Trophoblast cell (in vitro differentiated cells and primary cell): ENCODE measurements at regions not wholly inside any gene's neighbourhood (a gene's known extent, or its start where the extent isn't known, plus 50 kb on each side); places are given as distances from the start of the nearest gene placed in this dataset.
A peak's percentile ranks its signal among the peaks of the same experiment; 100 is the strongest.
"Not testable (repeated sequence)": the region's sequence is repeated elsewhere in the genome, so short reads cannot be mapped to it uniquely, and the experiment has no call there.

Experiments
- DNase-seq, 2 donors: peaks; one replicate each; pipeline ENCODE4 v3.0.0-alpha.2; 2016
- H2AFZ ChIP-seq: 2 replicates; pipeline ENCODE4 v1.6.1; 2013; ENCODE audit warnings: low read length, moderate library complexity, mild to moderate bottlenecking; ENCODE audit not compliant: insufficient read depth, poor library complexity
- H2AK5ac ChIP-seq: 2 replicates; pipeline ENCODE4 v1.6.1; 2013; ENCODE audit warnings: mild to moderate bottlenecking, low read length
- H2BK120ac ChIP-seq: 2 replicates; pipeline ENCODE4 v1.6.1; 2013; ENCODE audit warnings: low read length, mild to moderate bottlenecking, moderate library complexity; ENCODE audit not compliant: insufficient read depth, poor library complexity
- H2BK12ac ChIP-seq: 2 replicates; pipeline ENCODE4 v1.6.1; 2013; ENCODE audit warnings: mild to moderate bottlenecking, low read length, moderate library complexity
- H2BK5ac ChIP-seq: 2 replicates; pipeline ENCODE4 v1.6.1; 2013; ENCODE audit warnings: low read length, low read depth, moderate library complexity, mild to moderate bottlenecking; ENCODE audit not compliant: poor library complexity
- H3K14ac ChIP-seq: 2 replicates; pipeline ENCODE4 v1.6.1; 2013; ENCODE audit warnings: mild to moderate bottlenecking, low read length
- H3K18ac ChIP-seq: 2 replicates; pipeline ENCODE4 v1.6.1; 2013; ENCODE audit warnings: mild to moderate bottlenecking, low read length
- H3K23ac ChIP-seq: 2 replicates; pipeline ENCODE4 v1.6.1; 2013; ENCODE audit warnings: low read length
- H3K27ac ChIP-seq: 2 replicates; pipeline ENCODE4 v1.5.1; 2013; ENCODE audit warnings: low read depth, mild to moderate bottlenecking, inconsistent platforms, low read length, moderate library complexity
- H3K27me3 ChIP-seq: 2 replicates; pipeline ENCODE4 v1.6.1; 2013; ENCODE audit warnings: inconsistent platforms, mild to moderate bottlenecking, low read length, moderate library complexity; ENCODE audit not compliant: insufficient read depth
- H3K36me3 ChIP-seq, 2 experiments: 1 replicate in 1 of 2; 2 replicates in 1 of 2; pipeline ENCODE4 v1.6.1; 2013; ENCODE audit warnings: low read length in 2 of 2, mild to moderate bottlenecking in 2 of 2, moderate library complexity in 1 of 2; ENCODE audit not compliant: insufficient read depth in 2 of 2, control insufficient read depth in 1 of 2
- H3K4ac ChIP-seq: 2 replicates; pipeline ENCODE4 v1.6.1; 2013; ENCODE audit warnings: low read depth, mild to moderate bottlenecking, low read length, moderate library complexity
- H3K4me1 ChIP-seq, 2 experiments: 1 replicate in 1 of 2; 2 replicates in 1 of 2; pipeline ENCODE4 v1.6.1; 2013; ENCODE audit warnings: low read length in 2 of 2, mild to moderate bottlenecking in 2 of 2, moderate library complexity in 1 of 2; ENCODE audit not compliant: insufficient read depth in 2 of 2, control insufficient read depth in 1 of 2
- H3K4me2 ChIP-seq: 2 replicates; pipeline ENCODE4 v1.6.1; 2013; ENCODE audit warnings: inconsistent platforms, mild to moderate bottlenecking, low read length, moderate library complexity
- H3K4me3 ChIP-seq: 2 replicates; pipeline ENCODE4 v1.5.1; 2013; ENCODE audit warnings: mild to moderate bottlenecking, low read depth, low read length, inconsistent platforms
- H3K79me1 ChIP-seq: one replicate; pipeline ENCODE4 v1.6.1; 2013; ENCODE audit warnings: low read length
- H3K79me2 ChIP-seq: 2 replicates; pipeline ENCODE4 v1.6.1; 2013; ENCODE audit warnings: low read length, mild to moderate bottlenecking; ENCODE audit not compliant: control insufficient read depth, insufficient read depth, poor library complexity
- H3K9ac ChIP-seq: 2 replicates; pipeline ENCODE4 v1.6.1; 2013; ENCODE audit warnings: mild to moderate bottlenecking, low read length
- H3K9me3 ChIP-seq: 2 replicates; pipeline ENCODE4 v1.6.1; 2013; ENCODE audit warnings: low read depth, mild to moderate bottlenecking, control low read depth, inconsistent platforms, low read length; ENCODE audit not compliant: insufficient read depth
- H4K12ac ChIP-seq: 2 replicates; pipeline ENCODE4 v1.6.1; 2013; ENCODE audit warnings: low read depth, mild to moderate bottlenecking, low read length, moderate library complexity
- H4K8ac ChIP-seq: 2 replicates; pipeline ENCODE4 v1.6.1; 2013; ENCODE audit warnings: low read depth, mild to moderate bottlenecking, low read length, moderate library complexity
- H4K91ac ChIP-seq: one replicate; pipeline ENCODE4 v1.6.1; 2013; ENCODE audit warnings: low read depth, mild to moderate bottlenecking, low read length, moderate library complexity
- WGBS: extraction: QIAGEN DNeasy Blood & Tissue Kit; methylation state at CpG from one replicate; pipeline ENCODE4 v1.1.7; 2013; ENCODE audit warnings: missing lambda C conversion rate; ENCODE audit not compliant: insufficient read length, insufficient coverage; ENCODE audit errors: extremely low coverage; 5-methylcytosine and 5-hydroxymethylcytosine counted together

DNA sequence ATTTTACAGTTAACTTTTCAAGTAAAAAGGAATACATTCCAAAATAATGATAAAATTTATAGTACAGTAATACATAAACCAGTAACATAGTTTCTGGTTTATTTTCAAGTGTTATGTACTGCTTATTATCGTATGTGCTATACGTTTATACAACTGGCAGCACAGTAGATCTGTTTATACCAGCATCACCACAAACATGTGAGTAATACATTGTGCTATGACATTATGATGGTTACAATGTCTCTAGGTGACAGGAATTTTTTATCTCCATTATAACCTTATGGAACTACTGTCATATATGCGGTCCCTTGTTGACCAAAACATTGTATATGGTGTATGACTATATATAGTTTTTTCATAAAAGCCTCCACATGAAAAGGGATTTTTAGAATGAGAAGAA is 256.9 kb downstream of the ANKRD50 start:
- no CpG with 5 or more reads among the region's 3 CpGs for WGBS
- Histone ChIP-seq H2BK5ac (no peak overlapping the region), H3K9me3 (no peaks in the 10 kb centered on the region)

DNA sequence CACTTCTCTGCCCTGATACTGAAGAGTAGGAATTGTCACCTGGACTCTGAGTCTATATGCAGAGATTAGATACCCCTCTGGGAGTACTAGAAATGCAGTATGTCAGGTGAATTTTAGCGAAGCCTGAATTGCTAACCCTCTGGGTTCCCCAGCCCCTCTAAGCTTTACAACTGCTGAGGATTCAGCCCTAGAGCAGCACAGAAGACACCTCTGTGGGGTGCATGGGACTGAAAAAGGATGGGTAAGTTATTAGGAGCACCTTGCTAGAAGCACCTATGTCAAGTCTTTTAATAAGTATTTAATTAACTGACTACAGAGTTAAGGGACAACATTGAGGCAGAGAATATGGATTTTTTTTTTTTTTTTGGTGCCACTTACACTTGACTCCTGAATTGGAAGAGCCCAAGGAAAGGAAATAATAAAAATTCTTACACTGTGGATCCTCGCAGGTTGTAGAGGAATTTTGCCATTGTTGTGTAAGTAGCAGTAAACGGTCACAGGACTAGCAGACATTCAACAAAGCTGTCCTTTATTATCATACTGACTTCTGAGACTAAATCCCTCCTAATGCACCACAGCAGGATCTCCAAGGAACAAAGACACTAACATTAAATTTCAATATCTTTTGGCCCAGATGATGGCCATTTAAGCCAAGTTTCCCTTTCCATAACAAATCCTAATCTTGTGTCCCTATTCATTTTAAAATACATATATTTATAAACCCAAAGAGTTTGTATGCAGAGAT is 253.2 kb downstream of the ANKRD50 start:
- Histone ChIP-seq H3K14ac (no peak overlapping the region), H4K91ac (no peak overlapping the region), H4K8ac (no peak overlapping the region), H3K9ac (no peak overlapping the region), H3K79me2 (no peaks in the 10 kb centered on the region), H3K27ac (no peak overlapping the region), H2BK5ac (no peak overlapping the region), H3K4ac (no peak overlapping the region), H3K23ac (no peak overlapping the region), H3K79me1 (no peaks in the 10 kb centered on the region), H3K4me3 (no peak overlapping the region), H2AFZ (no peak overlapping the region), H3K9me3 (peaks cover 10% of the 10 kb centered on the region), H3K4me1 (no peaks in the 10 kb centered on the region), H3K36me3 (peaks cover 0 to 2% of the 10 kb centered on the region in 2 experiments), H2BK120ac (no peak overlapping the region), H3K18ac (no peak overlapping the region), H2AK5ac (no peak overlapping the region), H2BK12ac (no peak overlapping the region), H3K4me2 (no peak overlapping the region), H4K12ac (no peak overlapping the region), H3K27me3 (no peaks in the 10 kb centered on the region)
- no peak for DNase-seq
- WGBS = no CpG with 5 or more reads among the region's 3 CpGs

More for the DNA sequence above, 256.9 kb downstream of the ANKRD50 start:
- no peaks in the 10 kb centered on the region for H3K36me3 ChIP-seq
- no peak overlapping the region for H3K4me3 ChIP-seq
- no peak overlapping the region for H3K27ac ChIP-seq
- DNase-seq = peak; percentile 16 to 81
- no peak overlapping the region for H3K14ac ChIP-seq
- no peaks in the 10 kb centered on the region for H3K4me1 ChIP-seq
- no peak overlapping the region for H3K18ac ChIP-seq
- no peak overlapping the region for H3K23ac ChIP-seq
- no peak overlapping the region for H4K8ac ChIP-seq
- no peak overlapping the region for H4K91ac ChIP-seq
- no peaks in the 10 kb centered on the region for H3K27me3 ChIP-seq
- H3K79me1 ChIP-seq = no peaks in the 10 kb centered on the region
- H2AFZ ChIP-seq = no peak overlapping the region
- H3K4ac ChIP-seq = no peak overlapping the region
- H2BK120ac ChIP-seq = no peak overlapping the region
- no peak overlapping the region for H2AK5ac ChIP-seq
- H2BK12ac ChIP-seq = no peak overlapping the region
- no peak overlapping the region for H3K4me2 ChIP-seq
- no peak overlapping the region for H4K12ac ChIP-seq
- no peak overlapping the region for H3K9ac ChIP-seq
- no peaks in the 10 kb centered on the region for H3K79me2 ChIP-seq

DNA sequence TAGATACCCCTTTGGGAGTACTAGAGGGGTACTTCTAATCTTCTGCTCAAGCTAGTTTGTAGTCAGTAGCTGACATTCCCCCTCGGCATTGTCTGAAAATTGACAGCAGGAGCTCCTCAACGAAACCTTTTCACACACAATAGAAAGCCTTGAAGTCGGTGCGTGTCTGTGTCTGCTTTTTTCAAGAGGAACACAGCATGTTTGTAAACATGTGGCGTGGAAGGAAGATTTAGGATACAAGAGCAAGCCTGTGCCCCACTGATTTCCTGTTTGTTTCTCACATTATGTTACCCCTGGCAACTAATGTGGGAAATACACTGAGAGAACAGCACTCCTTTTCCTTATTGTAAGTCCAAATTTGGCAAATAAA is 252.6 kb downstream of the ANKRD50 start:
- Histone ChIP-seq H3K14ac (no peak overlapping the region), H2BK5ac (no peak overlapping the region), H3K18ac (no peak overlapping the region), H4K91ac (no peak overlapping the region), H3K36me3 (peaks cover 0 to 2% of the 10 kb centered on the region in 2 experiments), H2AFZ (no peak overlapping the region), H2AK5ac (no peak overlapping the region), H3K9me3 (peaks cover 10% of the 10 kb centered on the region), H3K4me1 (no peaks in the 10 kb centered on the region), H2BK120ac (no peak overlapping the region), H3K4ac (no peak overlapping the region), H3K9ac (no peak overlapping the region), H3K23ac (no peak overlapping the region), H3K27ac (no peak overlapping the region), H3K79me1 (no peaks in the 10 kb centered on the region), H3K4me3 (no peak overlapping the region), H3K27me3 (no peaks in the 10 kb centered on the region), H3K4me2 (no peak overlapping the region), H4K8ac (no peak overlapping the region), H4K12ac (no peak overlapping the region), H2BK12ac (no peak overlapping the region), H3K79me2 (no peaks in the 10 kb centered on the region)
- DNase-seq = no peak
- no CpG with 5 or more reads among the region's 5 CpGs for WGBS

DNA sequence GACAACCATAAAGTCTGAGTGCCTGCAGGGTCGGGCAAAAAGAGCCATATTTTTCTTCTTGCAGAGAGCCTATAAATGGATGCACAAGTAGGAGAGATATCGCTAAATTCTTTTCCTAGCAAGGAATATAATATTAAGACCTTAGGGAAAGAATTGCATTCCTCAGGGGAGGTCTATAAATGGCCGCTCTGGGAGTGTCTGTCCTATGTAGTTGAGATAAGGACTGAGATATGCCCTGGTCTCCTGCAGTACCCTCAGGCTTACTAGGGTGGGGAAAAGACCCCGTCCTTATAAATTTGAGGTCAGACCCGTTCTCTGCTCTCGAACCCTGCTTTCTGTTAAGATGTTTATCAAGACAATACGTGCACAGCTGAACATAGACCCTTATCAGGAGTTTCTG is 250.9 kb downstream of the ANKRD50 start:
- not testable (repeated sequence) for H3K27ac ChIP-seq, H3K4me1 ChIP-seq, H3K4me3 ChIP-seq, DNase-seq, H3K4me2 ChIP-seq, H4K8ac ChIP-seq, H3K27me3 ChIP-seq, H2BK12ac ChIP-seq, H3K18ac ChIP-seq, H2BK120ac ChIP-seq, H3K9ac ChIP-seq, H3K4ac ChIP-seq, H3K14ac ChIP-seq, H4K91ac ChIP-seq, H3K79me2 ChIP-seq, H3K79me1 ChIP-seq, H2AK5ac ChIP-seq, H3K23ac ChIP-seq, H2BK5ac ChIP-seq, H3K36me3 ChIP-seq, H2AFZ ChIP-seq, H4K12ac ChIP-seq
- no CpG with 5 or more reads among the region's 7 CpGs for WGBS
- H3K9me3 ChIP-seq = peaks cover 10% of the 10 kb centered on the region
